Activated CD4-positive, alpha-beta T cell treated with anti-CD3 and anti-CD28 coated beads, Interleukin-2, amount 50 U/mL, for 1 hour (primary cell): ENCODE measurements at regions not wholly inside any gene's neighbourhood (a gene's known extent, or its start where the extent isn't known, plus 50 kb on each side); places are given as distances from the start of the nearest gene placed in this dataset.

ENCODE experiments used
- DNase-seq: peaks from one replicate; pipeline ENCODE4 v3.0.0-alpha.2; 2020

- DNase-seq: no peak
These were observed 52.6 kb upstream of the OLFM4 start for GRCh38 chr13:52975969-52976368.

GRCh38 chr13:52975161-52975560 is 53.5 kb upstream of the OLFM4 start:
- no peak for DNase-seq

GRCh38 chr13:52974711-52975110 is 53.9 kb upstream of the OLFM4 start:
- DNase-seq: no peak

GRCh38 chr13:52969373-52969772 is 59.2 kb upstream of the OLFM4 start:
- no peak for DNase-seq

GRCh38 chr13:52968074-52968700 is 60.4 kb upstream of the OLFM4 start:
- peak; percentile 57 for DNase-seq

GRCh38 chr13:52961987-52962386 is 66.6 kb upstream of the OLFM4 start:
- DNase-seq: no peak

- DNase-seq: no peak
These were observed 67.2 kb upstream of the OLFM4 start for GRCh38 chr13:52961256-52961910.

- DNase-seq: no peak
These were observed 73.1 kb upstream of the OLFM4 start for GRCh38 chr13:52955472-52955874.

GRCh38 chr13:52954838-52955237 is 73.8 kb upstream of the OLFM4 start:
- DNase-seq: no peak

GRCh38 chr13:52950436-52950956 is 78.1 kb upstream of the OLFM4 start:
- DNase-seq: no peak

GRCh38 chr13:52949742-52950141 is 78.9 kb upstream of the OLFM4 start:
- DNase-seq: no peak

- no peak for DNase-seq
These were observed 79.6 kb upstream of the OLFM4 start for GRCh38 chr13:52949044-52949443.

- no peak for DNase-seq
These were observed 80.7 kb upstream of the OLFM4 start for GRCh38 chr13:52947921-52948373.

- DNase-seq: no peak
These were observed 83.3 kb upstream of the OLFM4 start for GRCh38 chr13:52945348-52945747.

- no peak for DNase-seq
These were observed 83.9 kb upstream of the OLFM4 start for GRCh38 chr13:52944697-52945096.

GRCh38 chr13:52938065-52938464 is 89.6 kb upstream of the PCDH8 start:
- no peak for DNase-seq

- no peak for DNase-seq
These were observed 88.4 kb upstream of the PCDH8 start for GRCh38 chr13:52936806-52937205.

- DNase-seq: no peak
These were observed 85.8 kb upstream of the PCDH8 start for GRCh38 chr13:52934258-52934657.

GRCh38 chr13:52933547-52934210 is 85.2 kb upstream of the PCDH8 start:
- DNase-seq: no peak

GRCh38 chr13:52933099-52933498 is 84.7 kb upstream of the PCDH8 start:
- DNase-seq: no peak

- no peak for DNase-seq
These were observed 84.2 kb upstream of the PCDH8 start for GRCh38 chr13:52932649-52933048.

- no peak for DNase-seq
These were observed 83.3 kb upstream of the PCDH8 start for GRCh38 chr13:52931539-52932431.

GRCh38 chr13:52931131-52931530 is 82.7 kb upstream of the PCDH8 start:
- no peak for DNase-seq
